Embryonic facial prominence (tissue), 1 donor: ENCODE measurements at regions not wholly inside any gene's neighbourhood (a gene's known extent, or its start where the extent isn't known, plus 50 kb on each side); places are given as distances from the start of the nearest gene placed in this dataset.
"Not testable (repeated sequence)": the region's sequence is repeated elsewhere in the genome, so short reads cannot be mapped to it uniquely, and the experiment has no call there.

ENCODE experiments used
- DNase-seq: peaks from one replicate; pipeline ENCODE4 v3.0.0-alpha.2; 2016; ENCODE audit errors: extremely low spot score

GRCh38 chr2:215745331-215745730 is 268.0 kb downstream of the MREG start:
- DNase-seq = no peak

- no peak for DNase-seq
These were observed 268.8 kb downstream of the MREG start for GRCh38 chr2:215744514-215744913.

- no peak for DNase-seq
These were observed 270.3 kb downstream of the MREG start for GRCh38 chr2:215743066-215743465.

- no peak for DNase-seq
These were observed 271.3 kb downstream of the MREG start for GRCh38 chr2:215742021-215742420.

- DNase-seq = no peak
These were observed 273.3 kb downstream of the MREG start for GRCh38 chr2:215740071-215740470.

DNA sequence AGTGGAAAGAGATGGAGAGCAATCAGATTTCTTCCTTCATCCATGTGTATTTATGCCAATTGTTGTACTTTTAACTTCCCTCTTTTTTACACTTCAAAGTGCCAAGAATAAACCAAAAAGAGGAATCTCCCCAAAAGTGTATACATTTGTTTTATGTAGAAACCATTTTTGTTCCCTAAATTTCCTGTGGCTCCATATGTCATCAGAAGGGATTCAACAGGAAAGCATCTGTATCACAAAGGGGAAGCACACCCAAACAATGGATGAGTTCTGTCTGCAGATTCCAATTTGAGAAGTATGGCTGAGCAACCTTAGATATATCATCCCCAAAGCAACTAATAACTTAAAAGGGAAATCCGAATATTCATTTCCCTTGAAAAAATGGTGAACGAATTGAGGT is 275.0 kb downstream of the MREG start:
- no peak for DNase-seq

GRCh38 chr2:215737477-215737876 is 275.9 kb downstream of the MREG start:
- DNase-seq = no peak

DNA sequence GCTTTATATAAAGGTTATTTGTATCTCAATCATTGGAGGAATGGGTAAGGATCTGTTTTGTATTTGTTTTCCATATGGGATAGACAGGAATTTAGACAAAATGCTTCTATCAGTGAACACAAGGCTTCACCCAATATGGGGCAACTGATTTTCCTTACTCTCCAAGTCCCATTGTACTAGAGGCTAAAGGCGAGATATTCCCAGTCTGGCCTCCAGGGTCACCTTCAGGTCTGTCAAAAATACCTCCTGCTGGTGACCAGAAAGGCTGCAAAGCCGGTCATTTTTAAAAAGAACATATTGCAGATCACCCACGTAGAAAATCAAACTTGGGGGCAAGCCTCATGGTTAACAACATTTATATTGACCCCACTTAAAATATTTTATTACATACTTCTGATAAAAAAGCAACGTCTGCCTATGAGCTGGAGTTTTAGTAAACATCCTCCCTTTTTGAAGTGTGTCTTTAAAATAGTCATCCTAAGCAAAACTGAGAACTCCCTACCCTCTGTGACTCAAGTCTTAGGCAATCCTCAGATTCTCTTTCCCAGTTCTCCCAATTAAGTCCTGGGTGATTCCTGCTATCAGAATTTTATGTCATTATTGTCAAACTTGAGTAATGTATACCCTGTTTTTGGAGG is 276.6 kb downstream of the MREG start:
- DNase-seq = no peak

GRCh38 chr2:215731108-215731658 is 282.2 kb downstream of the MREG start:
- no peak for DNase-seq

DNA sequence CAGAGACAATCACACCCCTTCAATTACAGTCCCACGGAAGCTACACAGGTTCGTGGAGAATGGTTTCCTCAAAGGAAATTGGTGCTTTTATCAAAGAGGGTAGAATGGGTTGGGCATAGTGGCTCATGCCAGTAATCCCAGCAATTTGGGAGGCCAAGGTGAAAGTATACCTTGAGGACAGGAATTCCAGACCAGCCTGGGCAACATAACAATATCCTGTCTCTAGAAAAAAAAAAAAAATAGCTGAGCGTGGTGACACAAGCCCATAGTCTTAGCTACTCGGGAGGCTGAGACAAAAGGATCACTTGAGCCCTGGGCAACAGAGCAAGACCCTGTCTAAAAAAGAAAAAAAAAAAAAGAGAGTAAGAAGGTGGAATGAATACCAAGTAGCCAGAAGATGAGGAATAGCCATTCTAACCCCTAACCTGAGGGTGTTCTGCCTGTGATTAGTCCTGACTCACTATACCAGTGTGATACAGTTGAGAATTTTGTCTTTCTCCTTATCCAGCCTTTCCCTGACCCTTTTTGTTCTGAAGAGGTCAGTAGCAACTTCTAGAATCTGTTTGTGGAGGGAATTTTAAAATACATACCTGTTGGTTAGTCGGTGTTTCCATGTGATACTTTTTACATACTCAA is 283.2 kb downstream of the MREG start:
- DNase-seq = no peak

DNA sequence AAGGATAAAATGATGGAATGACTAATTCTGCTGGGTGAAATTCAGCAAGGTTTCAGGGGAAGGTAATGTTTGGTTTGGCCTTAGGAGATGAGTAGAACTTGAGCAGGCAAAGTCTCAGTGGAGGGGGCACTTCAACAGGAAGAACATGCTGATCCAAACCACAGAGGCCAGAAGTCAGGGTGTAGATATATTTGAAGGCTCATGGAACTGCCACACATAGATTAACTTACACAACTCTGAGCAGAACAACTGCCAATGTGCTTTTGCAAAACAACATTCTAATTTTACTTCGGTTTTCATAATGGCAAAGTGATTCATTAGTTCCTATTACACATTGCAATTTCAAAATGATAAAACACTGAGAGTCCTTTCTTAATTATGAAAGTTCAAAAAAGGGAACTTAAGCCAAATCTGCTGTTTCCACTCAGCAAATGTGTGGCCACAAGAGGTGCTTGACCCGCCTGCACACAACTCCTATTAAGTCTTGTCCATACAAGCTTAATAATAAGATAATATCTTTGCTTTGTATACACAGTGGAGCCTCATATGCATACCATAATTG is 284.8 kb downstream of the MREG start:
- DNase-seq = no peak

DNA sequence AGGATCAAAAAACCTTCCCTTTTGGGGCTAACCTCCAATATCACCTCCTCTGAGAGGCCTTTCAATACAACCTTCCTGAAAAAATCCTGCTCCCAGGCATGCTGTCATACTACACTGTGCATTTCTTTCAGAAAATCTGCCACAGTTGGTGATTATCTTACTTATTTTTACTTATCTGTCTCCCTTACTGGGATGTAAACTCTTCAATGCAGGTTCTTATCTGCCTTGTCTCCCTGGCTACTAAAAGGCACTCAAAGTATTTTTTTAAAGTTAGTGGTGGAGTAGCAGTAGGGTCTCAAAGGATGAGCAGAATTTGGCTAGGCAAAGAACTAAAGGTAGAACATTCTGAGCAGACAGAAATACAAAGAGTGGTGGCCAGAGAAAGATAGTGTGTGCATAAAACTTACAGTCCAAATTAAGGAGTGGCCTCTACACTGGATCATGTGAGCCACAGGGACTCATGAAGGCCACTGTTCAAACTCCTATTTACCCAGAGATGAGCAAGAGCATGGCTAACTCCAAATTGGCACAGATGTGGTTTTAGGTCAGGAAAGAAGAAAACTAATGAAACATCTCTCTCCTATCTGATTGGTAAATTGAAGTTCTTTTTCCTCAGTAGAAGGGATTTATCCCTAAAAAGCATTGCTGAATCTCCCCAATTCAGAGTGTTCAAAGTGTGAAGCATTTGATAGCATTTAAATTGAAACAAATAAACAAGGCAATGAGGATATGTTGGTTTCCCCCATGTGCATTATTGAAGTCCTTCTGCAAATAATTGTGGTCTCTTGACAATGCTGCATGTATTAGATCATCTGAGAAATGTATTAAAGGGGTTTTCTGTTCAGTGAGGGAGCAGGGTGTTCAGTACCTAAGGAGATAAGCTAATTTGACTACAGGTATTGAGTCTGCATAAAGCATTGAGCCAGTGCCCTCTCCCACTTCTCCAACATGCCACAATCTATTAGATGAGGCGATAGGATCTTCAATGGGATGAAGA is 285.5 kb downstream of the MREG start:
- DNase-seq = no peak

DNA sequence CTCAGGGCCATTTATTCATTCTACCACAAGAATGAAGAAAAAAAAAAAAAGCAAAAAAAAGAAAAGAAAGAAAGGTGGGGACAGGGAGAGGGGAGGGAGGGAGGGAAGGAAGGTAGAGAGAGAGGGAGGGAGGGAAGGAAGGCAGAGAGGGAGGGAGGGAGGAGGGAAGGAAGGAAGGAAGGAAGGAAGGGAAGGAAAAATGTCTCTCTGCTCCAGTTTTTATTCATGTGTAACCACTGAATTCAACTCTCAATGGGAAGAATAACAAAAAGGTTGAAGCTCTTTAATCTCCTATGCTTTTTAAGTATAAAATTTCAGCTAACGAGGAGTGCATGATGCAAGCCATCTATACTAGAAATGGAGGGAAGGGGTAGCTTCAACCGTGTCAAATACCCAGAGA is 287.3 kb downstream of the MREG start:
- no peak for DNase-seq

DNA sequence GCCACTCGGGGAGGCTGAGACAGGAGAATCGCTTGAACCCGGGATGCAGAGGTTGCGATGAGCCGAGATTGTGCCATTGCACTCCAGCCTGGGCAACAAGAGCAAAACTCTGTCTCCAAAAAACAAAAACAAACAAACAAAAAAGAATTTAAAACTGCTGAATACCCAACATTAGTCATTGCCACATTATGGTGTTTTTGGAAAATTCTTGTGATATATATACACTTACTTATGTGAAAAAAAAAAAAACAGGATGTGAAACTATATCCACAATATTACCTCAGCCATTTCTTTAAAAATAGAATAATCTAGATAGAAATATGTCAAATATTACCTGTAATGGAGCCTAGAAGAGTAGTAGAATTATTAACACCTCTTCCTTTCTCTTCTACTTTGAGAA is 288.3 kb upstream of the FN1 start:
- DNase-seq = no peak

DNA sequence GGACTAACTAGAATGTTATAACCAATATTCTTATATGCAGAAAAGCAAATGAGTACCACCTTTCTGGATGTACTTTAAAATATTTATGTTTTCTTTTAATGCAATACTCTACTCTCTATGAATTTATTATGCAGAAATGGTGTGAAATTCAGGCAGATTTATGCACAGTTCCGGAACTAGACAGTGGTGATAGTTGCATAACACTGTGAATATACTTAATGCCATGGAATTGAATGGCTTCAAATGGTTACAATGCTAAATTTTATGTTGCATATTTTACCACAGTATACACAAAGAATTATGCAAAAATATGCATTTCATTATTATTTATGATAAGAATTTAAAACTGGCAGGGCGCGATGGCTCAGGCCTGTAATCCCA is 287.8 kb upstream of the FN1 start:
- DNase-seq = no peak

- no peak for DNase-seq
These were observed 287.2 kb upstream of the FN1 start for GRCh38 chr2:215722986-215723630.

- DNase-seq = no peak
These were observed 286.3 kb upstream of the FN1 start for GRCh38 chr2:215722125-215722524.

- not testable (repeated sequence) for DNase-seq
These were observed 285.6 kb upstream of the FN1 start for GRCh38 chr2:215721515-215721914.

GRCh38 chr2:215718890-215719289 is 283.0 kb upstream of the FN1 start:
- no peak for DNase-seq

- DNase-seq = no peak
These were observed 282.6 kb upstream of the FN1 start for GRCh38 chr2:215718436-215718835.
